HG03354 (cell line): ENCODE measurements at regions not wholly inside any gene's neighbourhood (a gene's known extent, or its start where the extent isn't known, plus 50 kb on each side); places are given as distances from the start of the nearest gene placed in this dataset.

Source experiments
- ATAC-seq: cut with Tn5 transposase; IDR thresholded peaks from one replicate; pipeline ENCODE4 v1.9.1; 2021; ENCODE audit warnings: mild to moderate bottlenecking; ENCODE audit not compliant: unreplicated experiment, poor library complexity, severe bottlenecking

DNA sequence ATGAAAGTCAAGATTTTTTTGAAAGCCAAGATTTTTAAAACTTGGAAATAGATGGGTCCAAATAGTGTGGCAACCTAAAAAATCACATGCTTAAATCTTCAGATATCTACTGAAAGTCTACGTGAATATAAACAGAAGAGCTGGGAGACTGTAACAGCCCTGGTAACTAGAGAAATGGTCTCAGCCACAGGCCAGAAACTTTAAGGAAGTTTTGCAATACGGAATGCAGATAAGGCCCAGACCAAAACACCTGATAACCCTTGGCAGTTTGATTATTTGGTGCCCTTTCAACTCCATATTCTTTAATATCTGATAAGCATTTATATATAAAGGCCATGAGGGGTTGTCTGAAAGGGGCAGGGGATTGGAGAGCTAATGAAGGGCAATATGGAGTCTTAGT lies 537.3 kb upstream of the TGFBR2 start:
- no peak for ATAC-seq

DNA sequence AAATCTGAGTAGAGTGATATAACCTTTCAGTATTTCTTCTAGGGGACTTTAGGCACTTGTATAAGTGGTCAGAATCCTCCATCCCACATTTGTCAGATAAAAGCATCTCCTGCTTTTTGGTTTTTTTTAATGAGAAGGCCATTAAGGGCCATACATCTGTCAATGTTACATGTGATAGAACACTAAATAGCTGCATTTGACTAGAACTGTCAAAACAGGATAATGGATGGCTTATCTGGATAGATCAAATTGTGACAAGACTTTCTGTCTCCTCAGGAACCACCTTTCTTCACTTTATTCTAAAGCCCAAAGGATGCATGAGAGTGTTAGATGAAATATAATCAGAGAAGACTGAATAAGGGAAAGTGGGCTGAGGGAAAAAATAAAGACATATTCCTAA lies 533.4 kb upstream of the TGFBR2 start:
- ATAC-seq = no peak

- ATAC-seq = no peak
These were observed 532.8 kb upstream of the TGFBR2 start for GRCh38 chr3:30073622-30074021.

- ATAC-seq = no peak
These were observed 530.9 kb upstream of the TGFBR2 start for GRCh38 chr3:30075514-30075913.

DNA sequence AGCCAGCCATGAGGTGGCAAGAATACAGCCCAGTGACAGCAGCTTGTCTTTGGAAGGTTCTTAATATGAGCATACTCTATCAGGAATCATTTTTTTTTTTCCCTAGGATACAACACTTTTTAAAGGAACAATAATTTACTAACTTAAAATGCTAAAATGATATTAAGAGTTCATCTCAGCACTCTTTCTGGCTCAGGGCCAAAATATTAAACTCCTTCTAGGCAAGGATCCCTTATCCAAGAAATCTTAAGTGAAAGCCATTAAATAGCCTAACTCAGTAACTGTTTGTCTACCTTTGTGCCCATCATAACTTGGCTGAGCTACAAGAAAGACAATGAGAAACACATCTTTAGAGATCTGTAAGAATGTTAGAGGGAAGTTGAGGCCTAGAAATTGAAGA lies 529.5 kb upstream of the TGFBR2 start:
- no peak for ATAC-seq

GRCh38 chr3:30077746-30078145 lies 528.7 kb upstream of the TGFBR2 start:
- no peak for ATAC-seq

DNA sequence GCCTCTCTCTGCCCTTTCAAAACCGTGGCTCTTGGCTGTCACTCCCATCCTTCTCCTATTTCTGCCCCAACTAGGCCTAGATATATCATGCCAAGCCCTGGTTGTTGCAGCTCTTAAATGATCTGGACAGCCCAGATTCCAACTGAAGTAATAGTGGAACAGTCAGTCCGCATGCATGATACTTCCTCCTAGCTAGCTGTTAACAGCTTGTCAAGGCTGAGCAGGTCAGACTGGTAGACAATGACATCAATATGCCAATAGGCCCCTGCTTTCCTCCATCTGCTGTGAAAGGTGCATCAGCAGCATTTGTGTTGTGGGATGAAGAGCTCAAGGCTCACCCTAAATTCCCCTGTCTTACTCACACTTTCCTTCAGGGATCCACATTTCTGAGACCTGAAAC lies 527.7 kb upstream of the TGFBR2 start:
- no peak for ATAC-seq

GRCh38 chr3:30081904-30082303 lies 524.5 kb upstream of the TGFBR2 start:
- ATAC-seq = no peak

GRCh38 chr3:30082652-30083051 lies 523.7 kb upstream of the TGFBR2 start:
- ATAC-seq = no peak

DNA sequence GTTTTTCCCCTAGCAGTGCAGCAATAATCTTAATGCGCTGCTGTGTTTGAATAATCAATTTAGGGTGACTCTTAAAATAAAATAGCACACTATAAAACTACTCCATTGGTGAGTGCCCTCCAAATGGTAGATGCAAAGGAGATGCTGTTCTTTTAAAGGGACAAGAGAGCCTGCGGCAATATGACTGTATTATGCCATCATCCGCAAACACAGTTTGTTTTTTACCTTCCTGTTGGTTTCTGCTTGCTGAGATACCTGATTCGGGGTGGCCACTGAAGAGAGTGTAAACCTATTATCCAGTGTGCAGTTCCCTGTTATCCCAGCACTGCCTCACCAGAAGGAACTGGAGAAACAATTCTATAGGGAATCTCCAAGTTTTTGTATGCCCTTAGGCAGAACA lies 523.1 kb upstream of the TGFBR2 start:
- no peak for ATAC-seq

GRCh38 chr3:30084316-30084715 lies 522.1 kb upstream of the TGFBR2 start:
- ATAC-seq = no peak

DNA sequence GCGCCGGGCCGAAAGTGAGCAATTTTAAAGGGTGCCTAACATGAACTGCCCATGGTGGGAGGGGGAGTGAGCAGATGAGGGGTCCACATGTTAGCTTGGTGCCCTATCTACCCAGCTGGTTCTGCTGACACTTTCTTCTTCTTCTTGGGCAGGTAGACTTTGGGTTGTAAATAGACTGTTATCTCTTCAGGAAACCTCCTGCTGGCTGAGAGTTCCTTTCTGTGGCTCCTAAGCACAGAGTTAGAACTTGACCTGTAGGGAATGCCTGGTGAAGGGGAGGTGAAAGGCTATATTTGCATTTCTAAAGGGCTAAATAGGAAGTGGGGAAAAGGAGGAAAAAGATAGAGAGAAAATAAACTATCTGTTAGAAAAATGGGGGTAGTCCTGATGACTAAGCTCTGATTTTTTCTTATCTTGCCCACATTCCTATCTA lies 521.4 kb upstream of the TGFBR2 start:
- no peak for ATAC-seq

GRCh38 chr3:30085486-30085885 lies 520.9 kb upstream of the TGFBR2 start:
- no peak for ATAC-seq

DNA sequence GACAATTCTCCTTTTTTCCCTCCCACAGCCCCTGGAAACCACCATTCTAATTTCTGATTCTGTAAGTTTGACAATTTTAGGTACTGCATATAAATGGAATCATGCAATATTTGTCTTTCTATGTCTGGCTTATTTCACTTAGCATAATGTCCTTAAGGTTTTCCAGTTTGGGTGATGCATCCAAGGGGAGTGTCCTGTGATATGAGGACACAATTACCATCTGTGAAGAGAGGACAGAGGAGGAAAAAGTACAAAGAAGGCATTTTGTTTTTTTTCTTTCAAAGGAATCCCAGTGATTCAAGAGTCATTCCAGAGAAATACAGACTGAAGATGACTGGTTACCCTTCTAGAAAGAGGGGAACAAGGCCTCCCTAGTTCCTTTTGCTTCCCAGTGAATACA lies 514.7 kb upstream of the TGFBR2 start:
- ATAC-seq = no peak

GRCh38 chr3:30097022-30097650 lies 509.3 kb upstream of the TGFBR2 start:
- ATAC-seq = no peak

GRCh38 chr3:30098243-30098642 lies 508.2 kb upstream of the TGFBR2 start:
- ATAC-seq = no peak

GRCh38 chr3:30098653-30099455 lies 507.5 kb upstream of the TGFBR2 start:
- no peak for ATAC-seq

GRCh38 chr3:30102356-30102755 lies 504.0 kb upstream of the TGFBR2 start:
- ATAC-seq = no peak

DNA sequence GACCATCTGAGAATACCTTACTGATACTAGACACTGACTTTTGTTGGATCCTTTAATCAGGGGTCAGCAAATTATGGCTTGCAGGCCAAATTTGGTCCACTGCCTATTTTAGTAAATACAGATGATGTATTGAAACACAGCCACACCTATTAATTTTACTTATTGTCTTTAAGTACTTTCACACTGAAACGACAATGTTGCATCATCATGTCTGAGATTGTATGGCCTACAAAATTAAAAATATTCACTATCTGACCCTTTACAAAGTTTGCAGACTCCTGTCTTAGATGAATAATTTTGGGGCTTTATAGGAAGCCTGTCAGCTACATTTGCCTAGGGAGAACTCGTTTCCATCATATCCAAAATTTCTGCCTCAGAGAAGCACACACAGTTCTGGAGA lies 503.2 kb upstream of the TGFBR2 start:
- no peak for ATAC-seq

- no peak for ATAC-seq
These were observed 498.9 kb upstream of the TGFBR2 start for GRCh38 chr3:30107531-30107930.

DNA sequence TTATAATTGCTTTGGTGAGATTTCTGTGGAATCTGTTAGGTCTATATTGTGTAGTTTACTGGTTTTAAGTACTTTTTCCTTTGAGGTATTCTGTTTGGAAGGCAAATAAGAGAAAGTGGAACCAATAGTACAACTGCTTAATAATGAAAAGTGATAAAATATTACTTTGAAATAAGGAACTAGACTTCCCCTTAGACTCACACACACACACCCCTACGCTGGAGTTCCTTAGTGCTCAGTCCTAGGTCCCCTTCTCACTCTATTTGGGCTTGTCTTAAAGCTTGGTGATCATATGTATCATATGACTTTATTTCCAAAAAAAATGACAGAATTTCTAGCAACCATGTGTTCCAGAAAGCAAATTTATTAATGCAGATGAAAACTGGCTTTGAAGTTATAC lies 494.0 kb upstream of the TGFBR2 start:
- ATAC-seq = no peak
